ENCODE measurements at regions not wholly inside any gene's neighbourhood (a gene's known extent, or its start where the extent isn't known, plus 50 kb on each side); places are given as distances from the start of the nearest gene placed in this dataset.

DNA sequence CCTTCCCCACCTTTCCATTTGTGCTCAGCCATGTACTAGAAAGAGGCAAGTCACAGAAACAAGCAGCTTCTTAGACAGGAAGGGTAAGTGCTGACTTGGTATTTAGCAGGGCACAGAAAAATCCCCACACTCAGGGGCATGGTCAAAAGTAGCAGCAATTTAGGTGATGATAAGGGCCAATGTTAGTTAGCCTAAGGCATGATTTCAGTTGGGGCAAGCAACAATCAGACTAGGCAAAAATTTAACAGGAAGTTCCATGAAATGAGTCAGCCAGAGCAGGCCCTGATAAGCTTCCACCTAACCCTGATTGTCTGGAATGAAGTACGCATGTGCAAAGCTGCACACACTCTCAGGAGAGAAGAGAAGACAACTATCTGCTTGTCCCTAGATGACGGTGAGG lies 423.4 kb upstream of the UBE2E2 start:
- Histone ChIP-seq H3K27me3 (replicated peaks in 1 of 4; ENCODE audit: control insufficient read depth in 3 of 4, extremely low read depth in 1 of 4, insufficient read depth in 3 of 4, low read length in 3 of 4) (no peaks in the 10 kb centered on the region), H3K23ac (ENCODE audit: insufficient read length) (no peak overlapping the region), H2BK5ac (ENCODE audit: low read depth, low read length) (no peak overlapping the region), H2BK12ac (ENCODE audit: low read depth, low read length) (no peak overlapping the region), H3K23me2 (ENCODE audit: low read depth, low read length) (no peaks in the 10 kb centered on the region), H3K56ac (replicated peaks; ENCODE audit: insufficient read length, low read depth, low read length) (no peak overlapping the region), H3K27ac (ENCODE audit: low read depth, low read length) (no peak overlapping the region), H3K79me1 (ENCODE audit: low read depth, low read length) (no peaks in the 10 kb centered on the region), H4K8ac (ENCODE audit: extremely low read depth, insufficient read depth, low read length) (no peak overlapping the region), H3K36me3 (ENCODE audit: control insufficient read depth in 2 of 4, insufficient read depth in 4 of 4, low read length in 3 of 4) (no peaks in the 10 kb centered on the region), H2BK20ac (ENCODE audit: low read length) (no peak overlapping the region), H4K91ac (replicated peaks; ENCODE audit: insufficient read length, low read length) (no peak overlapping the region), H3K18ac (ENCODE audit: extremely low read depth, low read length) (no peak overlapping the region), H2AK5ac (ENCODE audit: low read depth, low read length) (no peak overlapping the region), H3K4me3 (ENCODE audit: extremely low read depth in 1 of 4, insufficient read depth in 2 of 4, low read depth in 3 of 4, low read length in 4 of 4) (no peak overlapping the region), H3K4me1 (replicated peaks in 1 of 4; ENCODE audit: control insufficient read depth in 3 of 4, insufficient read depth in 4 of 4, low read length in 3 of 4) (no peaks in the 10 kb centered on the region), H2AFZ (ENCODE audit: low read length) (no peak overlapping the region; the same call in 1 of the 2 replicates), H3K9ac (replicated peaks in 1 of 4; ENCODE audit: extremely low read depth in 1 of 4, low read depth in 3 of 4, low read length in 3 of 4) (no peak overlapping the region), H4K5ac (ENCODE audit: insufficient read length, low read depth, low read length) (no peak overlapping the region), H3K79me2 (ENCODE audit: control insufficient read depth in 1 of 2, insufficient read depth in 2 of 2, low read length in 2 of 2) (no peaks in the 10 kb centered on the region), H2BK15ac (ENCODE audit: low read length) (no peak overlapping the region), H3K4me2 (ENCODE audit: insufficient read depth in 1 of 2, low read depth in 2 of 2, low read length in 2 of 2) (no peak overlapping the region), H4K20me1 (replicated peaks in 1 of 2; ENCODE audit: control insufficient read depth in 1 of 2, insufficient read depth in 2 of 2, low read length in 2 of 2) (no peaks in the 10 kb centered on the region), H3K14ac (ENCODE audit: insufficient read length) (no peak overlapping the region), H3K4ac (replicated peaks; ENCODE audit: insufficient read length, low read depth, low read length) (no peak overlapping the region), H3K9me3 (ENCODE audit: insufficient read depth in 2 of 2, low read depth in 1 of 2, low read length in 1 of 2) (no peaks in the 10 kb centered on the region), H2BK120ac (replicated peaks; ENCODE audit: low read depth, low read length) (no peak overlapping the region)
- DNase-seq (ENCODE audit: low read depth in 1 of 2, low spot score in 2 of 2) = no peak
- TF ChIP-seq SIX5 (IDR thresholded peaks at IDR 0.05; ENCODE audit: low read depth, low read length) (no peak), TAF1 (IDR thresholded peaks at IDR 0.05; ENCODE audit: low read depth, low read length) (no peak), YY1 (IDR thresholded peaks at IDR 0.05; ENCODE audit: low read depth, low read length) (no peak)
- CTCF ChIA-PET (ENCODE audit: partially characterized antibody) = no interaction called here
- no peak for FAIRE-seq
- POLR2A ChIA-PET (ENCODE audit: partially characterized antibody) = no interaction called here
- 87% methylated on average over 2 of the region's 2 CpGs; no CpG with 5 or more reads in 1 of the 2 experiments for WGBS, 2 experiments (ENCODE audit: extremely low coverage in 1 of 2, insufficient coverage in 1 of 2, insufficient read length in 1 of 2, insufficient replicate concordance in 2 of 2, low coverage in 1 of 2, low lambda C conversion rate in 2 of 2, missing lambda C conversion rate in 1 of 2)

Measured in H1 (cell line).